Effector memory CD8-positive, alpha-beta T cell (primary cell): ENCODE measurements at regions not wholly inside any gene's neighbourhood (a gene's known extent, or its start where the extent isn't known, plus 50 kb on each side); places are given as distances from the start of the nearest gene placed in this dataset.
"Not testable (repeated sequence)": the region's sequence is repeated elsewhere in the genome, so short reads cannot be mapped to it uniquely, and the experiment has no call there.

ENCODE experiments used
- ATAC-seq: fragments of 150-1000 bp; cut with Tn5 transposase; replicated peaks from 2 replicates; pipeline ENCODE4 v1.10.0; 2021; ENCODE audit warnings: mild to moderate bottlenecking, moderate library complexity
- DNase-seq, 3 experiments: peaks; one replicate each; pipeline ENCODE4 v3.0.0; 2021
- H3K27ac Mint-ChIP-seq, 2 donors: one replicate each; pipeline ENCODE4 v1.8.0; 2022; ENCODE audit warnings: mild to moderate bottlenecking in 2 of 2, mixed read lengths in 2 of 2, moderate library complexity in 2 of 2
- H3K27me3 Mint-ChIP-seq, 2 donors: one replicate each; pipeline ENCODE4 v1.8.0; 2022; ENCODE audit warnings: mixed read lengths in 2 of 2
- H3K36me3 Mint-ChIP-seq: one replicate; pipeline ENCODE4 v1.8.0; 2022; ENCODE audit warnings: mild to moderate bottlenecking, moderate library complexity, mixed read lengths; ENCODE audit not compliant: insufficient read depth
- H3K4me1 Mint-ChIP-seq, 2 donors: one replicate each; pipeline ENCODE4 v1.8.0; 2022; ENCODE audit warnings: low read depth in 2 of 2, mixed read lengths in 2 of 2
- H3K4me3 Mint-ChIP-seq, 2 donors: one replicate each; pipeline ENCODE4 v1.8.0; 2022; ENCODE audit warnings: mild to moderate bottlenecking in 2 of 2, mixed read lengths in 2 of 2, moderate library complexity in 2 of 2
- H3K9me3 Mint-ChIP-seq, 2 donors: one replicate each; pipeline ENCODE4 v1.8.0; 2022; ENCODE audit warnings: mixed read lengths in 2 of 2

DNA sequence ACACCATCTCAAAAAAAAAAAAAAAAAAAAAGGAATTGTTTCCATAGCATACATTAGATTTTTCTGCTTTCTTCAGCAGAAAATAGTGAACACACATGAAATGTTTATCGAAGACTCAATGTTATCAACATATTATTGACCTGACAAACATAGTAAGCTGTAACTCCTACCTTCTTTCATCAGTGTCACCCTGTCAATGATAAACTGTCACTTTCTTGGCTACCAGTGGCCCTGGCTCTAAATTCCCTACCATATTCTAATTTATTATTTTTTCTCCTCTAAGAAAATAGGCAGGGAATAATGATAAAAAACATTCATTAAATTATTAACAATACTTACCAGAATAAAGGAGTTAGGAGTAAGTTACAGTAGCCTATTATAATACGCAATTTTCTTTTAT is 127.3 kb upstream of the KLHL1 start:
- Mint-ChIP-seq H3K9me3 (peaks cover 8 to 9% of the 10 kb centered on the region in 2 donors), H3K4me3 (no peak overlapping the region), H3K27me3 (no peaks in the 10 kb centered on the region), H3K36me3 (no peaks in the 10 kb centered on the region), H3K4me1 (no peaks in the 10 kb centered on the region), H3K27ac (no peak overlapping the region)
- DNase-seq (no peak), ATAC-seq (no peak)

DNA sequence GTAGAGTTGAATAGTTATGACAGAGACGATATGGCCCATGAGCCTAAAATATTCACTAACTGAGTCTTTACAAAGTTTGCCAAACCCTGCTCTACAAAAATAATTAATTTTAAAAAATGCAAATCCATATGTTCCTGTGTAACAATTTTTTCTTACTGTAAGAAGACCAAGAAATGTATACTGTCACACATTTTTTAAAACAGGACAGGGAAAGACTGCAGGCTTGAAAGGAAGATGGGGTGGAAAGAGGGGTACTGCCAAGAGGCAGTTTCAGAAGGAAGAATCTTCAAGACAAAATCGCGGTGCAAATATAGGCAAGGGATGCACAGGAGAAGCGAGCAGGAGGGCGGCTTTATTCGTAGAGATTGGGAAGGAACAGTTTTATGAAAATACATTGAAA is 115.7 kb upstream of the KLHL1 start:
- Mint-ChIP-seq H3K4me3 (no peak overlapping the region), H3K27ac (no peak overlapping the region), H3K36me3 (no peaks in the 10 kb centered on the region), H3K9me3 (peaks cover 7% of the 10 kb centered on the region in 2 donors), H3K4me1 (no peaks in the 10 kb centered on the region), H3K27me3 (no peaks in the 10 kb centered on the region)
- no peak for ATAC-seq
- no peak for DNase-seq

GRCh38 chr13:70222926-70223325 is 114.7 kb upstream of the KLHL1 start:
- H3K4me1 Mint-ChIP-seq = no peaks in the 10 kb centered on the region
- H3K4me3 Mint-ChIP-seq = no peak overlapping the region
- peaks cover 7% of the 10 kb centered on the region in 2 donors for H3K9me3 Mint-ChIP-seq
- ATAC-seq = no peak
- DNase-seq = no peak
- no peaks in the 10 kb centered on the region for H3K36me3 Mint-ChIP-seq
- no peaks in the 10 kb centered on the region for H3K27me3 Mint-ChIP-seq
- no peak overlapping the region for H3K27ac Mint-ChIP-seq

GRCh38 chr13:70218618-70219017 is 110.4 kb upstream of the KLHL1 start:
- Mint-ChIP-seq H3K9me3 (peaks cover 3 to 7% of the 10 kb centered on the region in 2 donors), H3K4me1 (no peaks in the 10 kb centered on the region), H3K4me3 (no peak overlapping the region), H3K36me3 (no peaks in the 10 kb centered on the region), H3K27me3 (no peaks in the 10 kb centered on the region), H3K27ac (no peak overlapping the region)
- ATAC-seq = no peak
- no peak for DNase-seq

- not testable (repeated sequence) for H3K27ac Mint-ChIP-seq, DNase-seq, H3K9me3 Mint-ChIP-seq, ATAC-seq, H3K27me3 Mint-ChIP-seq, H3K36me3 Mint-ChIP-seq, H3K4me1 Mint-ChIP-seq, H3K4me3 Mint-ChIP-seq
Measured at GRCh38 chr13:70208968-70209367, 100.7 kb upstream of the KLHL1 start.

DNA sequence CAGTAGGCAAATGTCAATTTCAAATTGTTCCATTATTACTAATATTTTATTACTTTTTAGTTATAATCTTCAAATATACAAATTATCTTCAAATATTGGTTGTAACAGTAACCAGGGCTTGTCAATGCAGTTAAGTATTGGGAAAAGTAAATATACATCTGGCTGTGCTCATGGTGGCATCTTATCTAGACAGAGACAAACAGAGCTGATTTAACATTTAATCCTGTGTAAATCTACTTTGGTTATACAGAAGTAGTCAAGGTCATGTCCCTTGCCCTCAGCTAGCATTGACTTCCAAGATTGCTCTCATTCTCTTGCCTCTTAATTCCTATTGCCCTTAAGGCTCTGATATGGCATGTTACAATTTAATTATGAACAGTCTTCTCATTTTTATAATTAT is 98.4 kb upstream of the KLHL1 start:
- Mint-ChIP-seq H3K36me3 (no peaks in the 10 kb centered on the region), H3K9me3 (peaks cover 0 to 10% of the 10 kb centered on the region in 2 donors)
- DNase-seq = no peak

GRCh38 chr13:70203661-70204229 is 95.5 kb upstream of the KLHL1 start:
- Mint-ChIP-seq H3K9me3 (peaks cover 0 to 3% of the 10 kb centered on the region in 2 donors), H3K4me1 (no peaks in the 10 kb centered on the region), H3K36me3 (no peaks in the 10 kb centered on the region), H3K27me3 (no peaks in the 10 kb centered on the region), H3K27ac (no peak overlapping the region), H3K4me3 (no peak overlapping the region)
- DNase-seq (no peak), ATAC-seq (no peak)

More for the DNA sequence above, 98.4 kb upstream of the KLHL1 start:
- ATAC-seq = no peak
- no peaks in the 10 kb centered on the region for H3K27me3 Mint-ChIP-seq
- H3K4me1 Mint-ChIP-seq = no peaks in the 10 kb centered on the region
- H3K27ac Mint-ChIP-seq = no peak overlapping the region
- no peak overlapping the region for H3K4me3 Mint-ChIP-seq

GRCh38 chr13:70191034-70191433 is 82.8 kb upstream of the KLHL1 start:
- Mint-ChIP-seq H3K36me3 (no peaks in the 10 kb centered on the region), H3K27ac (no peak overlapping the region), H3K4me3 (no peak overlapping the region), H3K27me3 (no peaks in the 10 kb centered on the region), H3K4me1 (no peaks in the 10 kb centered on the region), H3K9me3 (peaks cover 7 to 9% of the 10 kb centered on the region in 2 donors)
- no peak for ATAC-seq
- no peak for DNase-seq

DNA sequence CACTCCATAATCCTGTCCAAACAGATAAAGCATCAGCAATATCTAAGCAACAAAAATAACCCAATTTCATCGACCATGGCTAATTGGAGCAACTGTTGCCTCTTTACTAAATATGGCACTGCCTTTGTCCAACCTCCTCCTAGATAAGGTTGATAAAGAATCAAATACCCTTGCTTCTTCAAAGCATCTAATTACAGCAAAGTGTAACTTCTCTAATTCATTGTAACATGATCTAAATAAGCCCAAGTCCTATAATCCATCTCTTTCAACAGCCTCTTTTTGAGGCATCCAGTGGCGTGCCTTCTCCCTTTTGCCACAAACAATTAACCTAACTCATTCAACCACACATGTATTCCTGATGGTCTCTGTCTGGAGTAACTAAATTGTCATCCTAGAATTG is 81.7 kb upstream of the KLHL1 start:
- no peak overlapping the region for H3K27ac Mint-ChIP-seq
- no peaks in the 10 kb centered on the region for H3K36me3 Mint-ChIP-seq
- no peaks in the 10 kb centered on the region for H3K4me1 Mint-ChIP-seq
- DNase-seq (no peak), ATAC-seq (no peak)
- H3K9me3 Mint-ChIP-seq = peaks cover 7 to 9% of the 10 kb centered on the region in 2 donors
- H3K27me3 Mint-ChIP-seq = no peaks in the 10 kb centered on the region
- H3K4me3 Mint-ChIP-seq = no peak overlapping the region

- H3K27ac Mint-ChIP-seq = no peak overlapping the region
- DNase-seq = no peak
- no peaks in the 10 kb centered on the region for H3K36me3 Mint-ChIP-seq
- no peaks in the 10 kb centered on the region for H3K4me1 Mint-ChIP-seq
- no peak overlapping the region for H3K4me3 Mint-ChIP-seq
- peaks cover 5 to 7% of the 10 kb centered on the region in 2 donors for H3K9me3 Mint-ChIP-seq
- no peaks in the 10 kb centered on the region for H3K27me3 Mint-ChIP-seq
- ATAC-seq = no peak
Measured at GRCh38 chr13:70188567-70188966, 80.3 kb upstream of the KLHL1 start.

DNA sequence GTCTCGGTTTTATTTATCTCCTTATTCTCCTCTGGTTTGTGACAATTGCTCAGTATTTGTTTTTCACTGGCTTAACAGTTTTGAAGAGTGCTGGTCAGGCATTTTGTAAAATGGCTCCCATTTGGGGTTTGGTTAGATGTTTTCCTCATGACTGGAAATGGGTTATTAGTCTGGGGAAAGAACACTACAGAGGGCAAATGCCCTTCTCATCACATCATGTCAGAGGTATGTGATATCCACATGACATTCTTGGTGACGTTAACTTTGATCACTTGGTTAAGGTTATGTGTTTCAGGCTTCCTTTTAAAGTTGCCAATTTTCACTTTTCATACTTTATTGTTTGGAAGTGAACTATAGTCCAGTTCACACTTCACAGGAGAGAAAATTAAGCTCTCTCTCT is 74.8 kb upstream of the KLHL1 start:
- Mint-ChIP-seq H3K36me3 (no peaks in the 10 kb centered on the region), H3K9me3 (peaks cover 0 to 5% of the 10 kb centered on the region in 2 donors), H3K4me3 (no peak overlapping the region), H3K4me1 (no peaks in the 10 kb centered on the region), H3K27ac (no peak overlapping the region), H3K27me3 (no peaks in the 10 kb centered on the region)
- no peak for ATAC-seq
- DNase-seq = no peak
